K562 (cell line): ENCODE measurements at regions not wholly inside any gene's neighbourhood (a gene's known extent, or its start where the extent isn't known, plus 50 kb on each side); places are given as distances from the start of the nearest gene placed in this dataset.

Source experiments
- CBFB ChIP-seq: sonication (generic); formaldehyde crosslinking; IDR thresholded peaks from 2 replicates; pipeline ENCODE4 v1.4.0; 2020; ENCODE audit warnings: mild to moderate bottlenecking, missing genetic modification reagents
- FOXP4 ChIP-seq: sonication (generic); formaldehyde crosslinking; IDR thresholded peaks from 2 replicates; pipeline ENCODE4 v1.8.0; 2022; ENCODE audit warnings: mild to moderate bottlenecking, missing genetic modification reagents, borderline replicate concordance
- NFIC ChIP-seq: fragments of 450-650 bp; IDR thresholded peaks from 2 replicates; pipeline ENCODE4 v1.6.1; 2017; ENCODE audit warnings: mild to moderate bottlenecking, inconsistent platforms
- NUFIP1 ChIP-seq: fragments of 450-650 bp; IDR thresholded peaks from 2 replicates; pipeline ENCODE4 v1.6.1; 2018; ENCODE audit not compliant: partially characterized antibody
- REST ChIP-seq, 2 experiments: fragments of 450-650 bp; formaldehyde crosslinking in 1 of 2; IDR thresholded peaks; 2 replicates each; pipeline versions ENCODE4 v1.4.0 to v1.6.1; 2014 to 2020; ENCODE audit warnings: mild to moderate bottlenecking in 2 of 2, borderline replicate concordance in 1 of 2, low read depth in 1 of 2
- SPI1 ChIP-seq: IDR thresholded peaks from 2 replicates; pipeline ENCODE4 v1.6.1; 2011; ENCODE audit warnings: low read depth, low read length, control low read depth, borderline replicate concordance
- USF2 ChIP-seq: sonication (generic); formaldehyde crosslinking; IDR thresholded peaks from 2 replicates; pipeline ENCODE4 v1.5.0; 2020; ENCODE audit warnings: missing genetic modification reagents
- ZNF77 ChIP-seq: fragments of 250-450 bp; sonication (Bioruptor Pico); IDR thresholded peaks from 2 replicates; pipeline ENCODE4 v1.5.0; 2020
- TF ChIP-seq, protein P1 (sequence below): IDR thresholded peaks from 2 replicates; pipeline ENCODE4 v1.6.1; 2016; ENCODE audit warnings: missing genetic modification characterization, missing compliant biosample characterization

GRCh38 chr16:86428729-86429517 is 81.4 kb upstream of the FOXF1 start (continued):
- TF ChIP-seq REST (IDR thresholded peaks at IDR 0.05; ENCODE audit: borderline replicate concordance) (peak; percentile 16; the same call in 1 of the 2 replicates), REST (CRISPR knock-in tag; IDR thresholded peaks at IDR 0.05; ENCODE audit: low read depth) (no peak), NFIC (no peak), CBFB (no peak), NUFIP1 (no peak), FOXP4 (no peak), USF2 (CRISPR knock-in tag) (peak; percentile 87), ZNF77 (no peak), SPI1 (0 out of 2 replicates have a peak, but pooled peaks have one; percentile 2)
- TF ChIP-seq, protein P1, sequence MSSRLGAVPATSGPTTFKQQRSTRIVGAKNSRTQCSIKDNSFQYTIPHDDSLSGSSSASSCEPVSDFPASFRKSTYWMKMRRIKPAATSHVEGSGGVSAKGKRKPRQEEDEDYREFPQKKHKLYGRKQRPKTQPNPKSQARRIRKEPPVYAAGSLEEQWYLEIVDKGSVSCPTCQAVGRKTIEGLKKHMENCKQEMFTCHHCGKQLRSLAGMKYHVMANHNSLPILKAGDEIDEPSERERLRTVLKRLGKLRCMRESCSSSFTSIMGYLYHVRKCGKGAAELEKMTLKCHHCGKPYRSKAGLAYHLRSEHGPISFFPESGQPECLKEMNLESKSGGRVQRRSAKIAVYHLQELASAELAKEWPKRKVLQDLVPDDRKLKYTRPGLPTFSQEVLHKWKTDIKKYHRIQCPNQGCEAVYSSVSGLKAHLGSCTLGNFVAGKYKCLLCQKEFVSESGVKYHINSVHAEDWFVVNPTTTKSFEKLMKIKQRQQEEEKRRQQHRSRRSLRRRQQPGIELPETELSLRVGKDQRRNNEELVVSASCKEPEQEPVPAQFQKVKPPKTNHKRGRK (tag): no peak
